Activated gamma-delta T cell treated with anti-CD3 and anti-CD28 coated beads, Interleukin-2, amount 50 U/mL, for 16 hours (primary cell): ENCODE measurements at regions not wholly inside any gene's neighbourhood (a gene's known extent, or its start where the extent isn't known, plus 50 kb on each side); places are given as distances from the start of the nearest gene placed in this dataset.

Experiments
- DNase-seq: peaks from one replicate; pipeline ENCODE4 v3.0.0-alpha.2; 2020; ENCODE audit warnings: low read depth

DNA sequence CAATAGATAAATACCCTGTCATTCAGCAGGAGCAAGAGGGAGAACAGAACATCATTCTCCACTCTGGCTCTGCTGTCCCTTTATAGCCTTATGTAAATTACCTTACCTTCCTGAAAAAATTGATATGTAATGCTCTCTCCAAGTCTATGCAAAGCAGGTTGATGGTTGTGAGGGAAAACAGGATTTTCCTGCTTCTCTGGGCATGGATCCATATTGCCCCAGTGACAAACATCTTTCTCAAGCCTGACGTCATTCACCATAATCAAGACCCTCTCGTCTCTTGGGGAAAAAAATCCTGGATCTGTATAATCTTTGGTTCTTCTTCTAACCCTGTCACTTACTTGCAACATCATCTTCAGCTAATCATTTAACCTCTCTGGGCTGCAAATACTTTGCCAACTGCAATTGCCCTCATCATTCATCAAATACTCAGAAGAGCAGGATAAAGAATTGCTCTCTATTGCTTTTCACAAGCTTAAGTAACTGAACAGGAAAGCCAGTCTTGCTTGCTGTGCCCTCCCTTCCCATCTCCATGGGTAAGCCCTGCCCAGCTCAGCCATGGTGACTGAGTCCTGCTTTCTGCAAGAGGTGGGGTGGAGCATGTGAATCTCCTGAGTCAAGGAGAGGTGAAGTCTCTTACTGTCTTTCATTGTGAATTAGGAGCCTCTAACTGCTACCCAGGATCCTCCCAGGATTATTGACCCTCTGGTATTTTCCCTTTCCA lies 123.7 kb upstream of the KLF7 start:
- DNase-seq, result no peak

DNA sequence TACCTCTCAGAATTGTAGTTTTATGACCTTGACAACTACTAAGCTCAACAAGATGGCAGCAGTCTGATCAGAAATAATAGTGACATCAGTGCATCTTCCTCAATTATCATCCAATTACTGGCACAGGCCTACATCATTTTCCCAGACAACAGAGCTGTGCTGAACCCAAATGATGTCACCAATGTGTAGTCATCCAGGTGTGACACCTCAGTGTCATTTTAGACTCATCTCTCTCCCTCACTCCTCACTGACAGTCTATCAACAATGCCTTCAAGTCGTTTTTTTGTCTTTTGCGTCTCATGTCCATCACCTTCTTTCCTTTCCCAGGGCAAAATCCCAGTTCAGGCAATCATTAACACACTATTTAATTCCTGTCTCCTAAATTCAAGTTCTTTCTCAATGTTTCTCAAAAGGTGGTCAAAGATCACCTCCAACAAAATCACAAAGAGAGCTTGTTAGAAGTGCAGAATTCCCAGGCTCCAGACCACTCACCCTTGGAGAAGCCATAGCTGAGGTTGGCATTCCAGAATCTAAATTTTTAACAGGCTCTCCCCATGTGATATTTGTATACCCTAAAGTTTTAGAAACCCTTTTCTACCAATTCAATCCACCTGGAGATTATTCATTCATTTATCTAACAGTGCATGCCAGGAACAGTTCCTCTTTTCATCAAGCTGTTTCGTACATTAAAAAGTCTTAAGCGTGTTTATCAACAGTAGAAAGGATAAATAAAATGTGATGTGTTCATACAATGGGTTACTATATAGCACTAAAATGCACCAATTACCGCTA lies 125.3 kb upstream of the KLF7 start:
- no peak for DNase-seq

DNA sequence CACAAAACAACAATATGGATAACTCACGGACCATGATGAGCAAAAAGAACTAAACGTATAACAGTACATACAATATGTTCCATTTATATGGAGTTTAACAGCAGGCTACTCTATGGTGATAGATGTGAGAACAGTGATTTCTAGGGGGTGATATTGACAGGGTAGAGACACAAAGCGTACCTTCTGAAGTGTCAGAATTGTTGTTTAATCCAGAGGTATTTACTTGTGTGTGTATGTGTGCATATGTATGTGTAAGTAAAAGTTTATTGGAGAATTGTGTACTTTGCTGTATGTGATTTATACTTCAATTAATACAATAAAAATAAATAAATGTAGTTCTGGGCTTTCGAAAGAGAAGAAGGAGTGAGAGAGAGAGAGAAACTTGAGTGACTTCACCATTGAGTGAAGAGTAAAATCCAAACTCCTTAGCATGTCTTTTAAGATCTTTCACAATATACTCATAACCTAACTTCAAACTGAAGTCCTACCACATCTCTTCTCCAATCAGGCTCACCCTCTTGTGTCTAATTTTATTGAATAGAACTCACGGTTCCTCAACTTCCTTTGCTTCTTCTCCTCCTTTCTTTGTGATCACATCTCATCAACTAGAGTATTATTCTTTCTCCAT lies 126.0 kb upstream of the KLF7 start:
- DNase-seq, result no peak

DNA sequence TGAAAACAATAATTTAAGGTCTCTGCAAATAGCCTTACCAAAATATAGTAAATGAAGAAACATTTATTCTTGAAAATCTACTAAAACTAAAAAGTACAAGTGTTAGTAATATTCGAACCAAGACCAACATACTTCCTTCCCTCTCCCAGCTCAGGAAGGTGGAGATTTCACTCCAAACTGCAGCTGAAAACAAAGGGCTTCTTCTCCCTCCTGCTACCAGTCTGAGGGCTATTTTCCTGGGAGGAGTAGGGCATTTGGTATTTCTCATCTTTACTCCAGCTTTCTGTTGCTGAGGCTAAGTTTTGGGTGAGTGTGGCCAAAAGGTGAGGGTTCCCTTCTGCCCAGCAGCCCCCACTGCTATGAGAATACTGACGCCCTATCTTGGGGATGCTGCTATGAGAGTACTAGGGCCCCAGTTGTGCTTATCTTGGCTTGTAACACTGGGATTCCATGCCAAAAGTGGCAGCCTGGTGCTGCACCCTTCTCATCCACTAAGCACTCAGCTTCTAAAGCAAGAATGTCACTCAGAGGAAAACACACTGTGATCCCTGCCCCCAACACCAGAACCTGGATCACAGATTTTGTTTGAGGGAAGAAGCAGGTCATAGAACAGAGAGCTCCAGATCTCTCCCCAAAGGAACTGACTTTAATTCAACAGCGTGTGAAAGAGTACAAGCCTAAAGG lies 130.7 kb upstream of the KLF7 start:
- DNase-seq, result no peak

DNA sequence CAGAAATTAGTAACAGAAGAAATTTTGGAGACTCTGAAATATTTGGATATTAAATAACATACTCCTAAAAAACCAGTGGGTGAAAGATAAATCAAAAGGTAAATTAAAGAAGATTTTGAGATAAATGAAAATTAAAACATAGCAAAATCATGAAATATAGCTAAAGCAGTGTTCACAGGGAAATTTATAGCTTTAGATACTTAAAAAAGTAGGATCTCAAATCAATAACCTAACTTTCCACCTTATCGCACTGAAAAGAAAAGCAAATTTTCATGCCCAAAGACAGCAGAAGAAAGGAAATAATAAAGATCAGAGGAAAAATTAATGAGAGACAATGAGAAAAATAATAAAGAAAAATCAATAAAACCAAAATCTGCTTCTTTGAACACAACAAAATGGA lies 135.1 kb upstream of the KLF7 start:
- DNase-seq, result no peak

DNA sequence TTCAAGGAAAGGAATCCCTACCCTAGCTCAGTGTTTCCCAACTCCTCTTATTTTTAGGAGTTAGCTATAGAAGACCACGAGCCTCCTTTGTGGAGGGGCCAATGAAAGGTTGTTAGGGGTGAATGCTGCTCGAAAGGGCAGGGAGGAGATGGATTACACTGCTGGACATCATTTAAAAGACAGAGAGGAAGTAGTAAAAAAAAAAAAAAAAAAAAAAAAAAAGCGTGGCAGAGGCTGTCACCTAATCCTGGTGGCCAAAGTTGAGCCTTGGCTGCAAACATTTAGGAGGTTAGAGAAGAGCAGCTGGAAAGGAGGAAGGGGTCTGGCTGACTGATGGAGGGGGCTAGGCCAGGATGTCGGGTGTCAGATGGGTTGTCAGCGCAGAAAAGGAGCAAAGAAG lies 139.0 kb upstream of the KLF7 start:
- no peak for DNase-seq

DNA sequence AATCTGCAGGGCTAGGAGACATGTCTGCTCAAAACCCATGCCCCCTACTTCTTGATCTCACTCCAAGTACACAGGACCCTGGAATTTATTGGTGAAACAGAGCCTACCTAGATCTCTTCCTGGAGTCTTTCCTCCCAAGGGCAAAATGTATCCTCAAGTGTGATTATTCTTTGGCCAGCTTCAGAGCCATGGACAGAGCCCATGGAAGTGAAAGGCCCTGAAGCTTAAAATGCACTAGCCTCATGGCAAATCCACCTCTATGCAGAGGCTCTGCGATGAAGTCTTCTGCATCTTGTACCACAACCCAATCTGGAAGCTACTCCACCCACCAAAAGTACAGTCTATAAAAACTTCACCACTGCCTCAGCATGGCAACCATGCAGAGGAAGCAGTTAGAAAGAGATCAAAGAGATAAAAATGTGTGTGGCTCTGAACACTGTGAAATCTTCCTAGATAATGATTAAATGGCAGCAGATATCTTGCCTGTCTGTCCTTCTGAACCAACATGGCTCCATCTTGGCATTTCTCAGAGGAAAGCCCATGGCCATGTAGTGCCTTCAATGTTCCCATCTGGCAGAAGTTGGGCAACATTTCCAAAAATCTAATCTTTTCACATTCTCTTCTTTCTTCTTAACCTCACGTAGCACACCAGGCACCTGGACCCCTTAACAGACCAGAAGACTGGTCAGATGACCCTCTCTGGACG lies 142.9 kb upstream of the KLF7 start:
- no peak for DNase-seq

DNA sequence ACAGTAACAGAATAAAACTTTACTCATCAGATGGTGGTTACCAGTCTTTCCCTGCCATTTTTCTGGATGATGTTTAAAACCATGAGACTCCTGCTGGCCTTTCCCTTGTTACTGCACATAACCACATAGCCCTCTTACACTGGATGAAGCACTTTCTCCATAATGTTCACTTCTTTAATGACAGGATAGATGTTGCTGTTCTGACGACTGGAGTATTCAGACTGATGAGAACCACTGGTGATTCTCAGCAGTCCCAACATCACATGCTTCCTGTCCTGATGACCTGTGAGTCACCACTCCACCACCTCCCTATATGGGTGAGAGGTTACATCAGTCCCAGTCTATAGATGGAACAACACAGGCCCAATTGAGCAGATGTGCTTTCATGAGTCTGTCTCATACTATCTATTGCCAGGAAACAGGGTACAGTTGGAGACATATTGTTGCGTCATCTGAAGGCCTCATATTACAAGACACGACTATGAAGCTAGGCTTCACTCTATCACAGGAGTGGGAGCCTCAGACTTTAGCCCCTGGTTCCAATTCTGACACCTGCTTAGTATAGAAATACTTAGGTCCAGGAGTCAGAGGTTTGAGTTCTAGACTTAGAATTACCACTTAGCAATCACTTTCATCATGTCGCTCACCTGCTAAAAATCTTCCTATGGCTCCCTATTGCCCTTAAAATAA lies 145.7 kb upstream of the KLF7 start:
- no peak for DNase-seq

DNA sequence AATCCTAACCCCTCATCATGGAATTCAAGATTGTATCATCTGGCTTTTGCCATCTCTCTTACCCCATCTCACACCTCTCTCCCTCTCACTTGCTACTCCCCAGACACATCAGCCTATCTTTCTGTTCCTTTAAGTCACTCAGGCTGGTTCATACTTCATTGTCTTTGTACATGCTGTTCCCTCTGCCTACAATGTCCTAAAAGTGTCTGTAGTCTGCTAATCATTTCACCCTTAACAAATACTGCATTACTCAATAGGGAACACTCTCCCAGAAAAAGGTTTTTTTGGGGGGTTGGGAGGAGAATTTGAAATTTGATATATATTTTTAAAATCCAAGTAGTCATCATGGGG lies 146.2 kb upstream of the KLF7 start:
- DNase-seq, result no peak

DNA sequence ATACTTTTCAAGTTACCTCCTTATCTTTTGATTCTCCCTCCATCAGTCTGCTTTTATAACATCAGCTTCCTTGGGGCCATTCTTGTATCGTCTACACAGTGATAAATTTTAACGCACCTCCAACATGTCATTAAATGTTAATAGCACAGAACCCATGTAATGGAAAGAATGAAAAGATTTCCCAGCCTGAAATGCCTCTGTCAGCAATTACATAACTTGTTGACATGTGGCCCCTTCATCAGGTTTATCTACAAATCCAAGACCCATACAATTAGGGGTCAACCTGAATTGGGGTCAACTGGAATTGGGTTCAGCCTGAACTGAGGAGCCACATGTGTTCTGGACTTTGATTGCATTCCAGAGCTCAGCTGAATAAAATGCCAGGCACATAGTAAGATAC lies 148.2 kb upstream of the KLF7 start:
- no peak for DNase-seq

DNA sequence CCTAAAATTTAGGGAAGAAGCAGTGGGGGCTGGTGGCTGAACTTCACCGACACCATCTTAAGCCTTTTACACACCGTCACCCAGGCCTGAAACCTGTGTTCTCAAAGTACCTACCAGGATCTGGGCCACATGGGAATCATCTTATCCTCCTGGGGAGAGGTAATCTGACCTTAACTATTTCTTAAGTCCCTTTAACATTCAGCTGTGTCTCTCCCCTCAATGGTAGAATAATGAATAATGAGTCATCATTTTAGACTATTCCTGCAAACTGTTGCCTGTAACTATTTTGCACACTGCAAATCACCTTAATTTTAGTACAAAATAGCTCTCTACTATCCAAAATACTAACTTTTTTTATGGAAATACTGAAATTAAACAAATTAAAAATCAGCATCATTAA lies 149.4 kb upstream of the KLF7 start:
- no peak for DNase-seq

DNA sequence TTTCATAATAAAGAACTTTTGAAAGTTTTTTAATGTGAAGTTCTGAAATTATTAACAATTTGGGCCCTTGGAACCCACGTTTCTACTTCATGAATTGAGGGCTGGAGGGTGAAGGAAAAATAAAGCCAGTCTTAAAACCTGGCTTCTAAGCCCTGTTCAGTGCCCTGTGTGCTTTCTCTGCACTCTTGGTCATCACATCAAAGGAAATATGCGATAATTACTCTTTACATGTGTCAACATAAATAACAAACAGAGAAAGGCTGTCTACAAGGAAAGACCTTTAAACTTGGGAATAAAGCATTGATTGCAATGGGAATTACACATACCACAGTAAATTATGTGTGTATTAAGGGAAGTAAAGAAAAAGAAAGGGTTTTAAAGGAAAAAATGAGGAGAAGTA lies 150.7 kb upstream of the KLF7 start:
- no peak for DNase-seq

DNA sequence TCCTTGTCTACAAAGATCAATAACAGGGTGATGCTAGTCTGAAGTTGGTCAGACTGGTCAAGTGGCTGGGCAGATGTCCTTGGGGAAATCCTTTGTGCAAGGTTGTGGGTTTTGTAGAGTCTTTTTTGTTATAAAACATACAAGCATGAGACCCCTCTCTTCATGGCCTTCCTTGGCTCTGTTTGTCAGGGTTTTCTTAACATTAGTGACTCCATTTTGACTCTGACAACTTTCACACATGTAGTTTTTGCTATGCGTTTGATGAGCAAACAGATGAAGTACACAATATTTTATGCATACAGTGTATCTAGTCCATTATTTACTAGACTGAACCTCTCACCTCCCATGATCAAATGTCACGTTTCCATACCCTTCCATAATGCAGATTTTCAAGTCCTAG lies 151.2 kb upstream of the KLF7 start:
- no peak for DNase-seq

DNA sequence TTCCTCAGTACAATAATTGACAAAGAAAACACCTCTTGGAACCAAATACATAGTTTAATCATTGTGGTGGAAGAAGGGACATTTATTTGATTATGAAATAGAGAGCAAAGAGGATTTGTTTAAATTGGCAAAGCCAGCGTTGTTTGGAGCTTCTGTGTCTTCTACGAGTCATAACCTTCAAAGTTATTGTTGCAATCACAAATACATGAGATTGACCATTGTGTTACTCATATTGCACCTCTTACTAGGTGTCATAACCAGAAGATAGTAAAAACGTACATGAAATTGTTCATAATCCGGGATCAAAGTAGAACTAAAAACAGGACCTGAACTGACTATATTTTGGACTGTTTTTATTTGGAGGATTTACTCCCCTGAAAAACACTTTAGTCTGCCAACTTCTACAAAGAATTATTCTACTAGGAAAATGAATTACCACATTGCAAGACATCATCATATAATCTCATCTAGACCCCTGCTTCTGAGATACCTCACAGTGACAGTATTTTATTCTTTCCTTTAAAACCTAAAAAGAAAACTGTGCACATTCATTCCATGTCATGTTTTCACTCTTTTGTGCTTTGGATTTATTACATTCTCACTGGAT lies 151.7 kb upstream of the KLF7 start:
- DNase-seq, result no peak

DNA sequence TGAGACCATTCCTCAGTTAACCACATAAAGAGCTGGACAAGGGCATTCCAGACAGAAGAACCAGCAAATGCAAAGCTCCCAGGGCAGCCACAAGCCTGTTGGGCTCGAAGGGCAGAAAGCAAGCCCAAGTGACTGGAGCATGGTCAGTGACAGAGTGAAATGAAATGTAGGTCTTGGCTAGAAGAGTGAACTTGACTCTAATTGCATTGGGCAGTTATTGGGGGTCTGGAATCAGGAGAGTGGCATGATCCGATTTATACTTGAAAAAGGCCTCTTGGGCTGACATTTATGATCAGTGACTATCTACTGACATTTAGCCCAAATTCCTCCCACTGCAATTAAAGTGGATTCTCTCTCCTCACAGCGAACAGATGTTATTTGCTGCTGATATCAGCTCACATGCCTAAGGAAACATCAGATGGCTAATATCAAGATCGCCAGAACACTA lies 152.5 kb upstream of the KLF7 start:
- DNase-seq, result no peak

DNA sequence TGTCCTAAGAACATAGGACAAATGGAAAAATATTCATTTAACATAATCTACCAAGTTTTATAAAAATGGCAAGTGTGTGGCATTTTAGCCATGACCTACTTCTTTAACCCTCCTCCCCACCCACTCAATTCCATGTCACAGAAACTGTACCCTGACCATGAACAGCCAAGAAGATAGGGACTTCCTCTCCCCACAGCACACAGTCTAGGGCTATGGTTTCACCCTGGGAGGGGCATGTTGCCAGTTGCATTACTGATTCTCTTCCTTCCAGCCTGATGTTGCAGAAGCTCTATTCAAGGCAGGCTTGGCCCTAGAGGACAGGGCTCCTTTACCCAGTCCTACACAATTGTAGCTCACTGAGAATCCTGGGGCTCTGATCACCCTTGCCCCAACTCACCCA lies 153.6 kb upstream of the KLF7 start:
- no peak for DNase-seq

DNA sequence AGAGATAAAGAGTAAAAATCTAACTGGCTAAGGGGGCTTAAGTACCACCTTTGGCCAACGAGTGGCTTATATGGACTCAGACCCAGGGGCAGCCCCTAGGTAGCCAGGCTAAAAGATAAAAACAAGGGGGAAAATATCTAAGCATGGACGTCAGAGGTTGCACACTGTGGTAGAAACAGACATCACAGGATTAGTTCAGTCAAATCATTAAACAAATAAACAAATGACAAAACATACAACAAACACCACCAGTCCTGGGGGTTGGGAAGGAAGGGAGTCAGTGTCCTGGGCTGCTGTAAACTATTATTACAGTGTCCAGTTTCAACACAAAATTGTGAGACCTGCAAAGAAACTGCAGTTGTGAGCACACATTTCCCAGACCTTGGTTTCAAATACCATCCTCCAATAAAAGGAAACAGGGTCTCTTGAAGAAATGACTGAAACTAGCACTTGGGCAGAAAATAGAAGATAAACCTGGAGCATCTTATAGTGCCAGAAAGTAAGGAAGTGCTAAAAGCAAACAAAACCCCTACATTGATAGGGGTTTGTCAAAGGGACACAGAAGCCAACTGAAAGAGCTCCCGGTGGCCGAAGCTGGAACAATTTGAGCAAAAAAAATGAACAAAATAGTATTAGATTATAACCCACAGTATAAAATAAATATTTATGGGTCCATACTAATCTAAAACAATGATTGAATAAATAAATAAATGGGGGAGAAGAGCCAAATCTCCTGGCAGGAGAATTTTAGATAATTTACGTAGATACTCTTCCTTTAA lies 154.8 kb upstream of the KLF7 start:
- DNase-seq, result no peak

DNA sequence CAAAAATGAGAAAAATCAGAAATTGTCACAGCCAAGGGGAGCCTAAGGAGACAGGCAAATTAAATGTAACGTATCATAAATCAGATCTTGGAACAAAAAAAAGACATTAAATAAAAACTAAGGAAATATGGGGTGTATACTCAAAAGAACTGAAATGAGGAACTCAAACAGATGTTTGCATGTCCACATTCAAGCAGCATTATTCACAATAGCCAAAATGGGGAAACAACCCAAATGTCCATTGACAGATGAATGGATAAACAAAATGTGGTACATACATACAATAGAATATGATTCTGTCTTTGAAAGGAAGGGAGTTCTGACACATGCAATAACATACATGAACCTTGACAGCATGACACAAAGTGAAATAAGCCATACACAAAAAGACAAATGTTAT lies 155.8 kb upstream of the KLF7 start:
- DNase-seq, result no peak

DNA sequence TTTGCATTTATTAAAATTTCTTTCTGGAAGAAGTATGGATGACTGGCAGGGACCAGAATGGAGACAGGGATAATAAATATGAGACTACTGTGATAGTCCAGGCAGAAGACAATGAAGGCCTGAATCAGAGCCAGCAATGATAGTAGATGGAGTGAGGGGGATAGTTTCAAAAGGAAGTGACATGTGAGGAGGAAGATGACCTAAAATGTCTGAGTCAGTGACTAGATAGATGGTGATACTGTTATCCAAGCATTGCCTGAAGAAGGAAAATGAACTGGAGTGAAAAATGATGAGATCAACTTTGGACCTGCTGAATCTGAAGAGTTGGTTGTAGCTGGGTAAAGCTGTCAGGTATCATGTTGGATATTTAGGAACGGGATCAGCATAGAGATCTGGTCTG lies 158.3 kb upstream of the KLF7 start:
- no peak for DNase-seq

DNA sequence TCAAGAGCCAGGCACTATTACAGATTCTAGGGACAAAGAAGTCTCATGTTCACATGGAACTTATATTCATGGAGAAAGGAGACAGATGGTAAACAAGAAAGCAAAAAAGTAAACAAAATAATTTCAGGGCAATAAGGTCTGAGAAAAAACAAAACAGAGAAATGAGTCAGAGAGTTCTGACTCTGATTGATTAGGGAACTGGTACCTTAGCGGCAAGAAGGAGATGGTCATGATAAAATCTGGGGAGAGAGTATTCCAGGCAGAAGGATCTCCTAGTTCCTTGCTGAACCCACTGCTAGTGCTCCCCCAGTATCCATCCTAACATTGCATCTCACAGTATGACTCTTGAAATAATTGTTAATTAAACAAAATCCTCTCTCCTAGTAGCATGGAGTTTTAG lies 161.8 kb upstream of the KLF7 start:
- no peak for DNase-seq
